GM23248 (cell line): ENCODE measurements at regions not wholly inside any gene's neighbourhood (a gene's known extent, or its start where the extent isn't known, plus 50 kb on each side); places are given as distances from the start of the nearest gene placed in this dataset.
A peak's percentile ranks its signal among the peaks of the same experiment; 100 is the strongest.

Experiments used
- DNase-seq: peaks from one replicate; pipeline ENCODE4 v3.0.0-alpha.2; 2015
- H2AFZ ChIP-seq: fragments of 200-600 bp; sonication (generic); 2 replicates; pipeline ENCODE4 v1.6.1; 2016; ENCODE audit warnings: antibody characterized with exemption
- H3F3A ChIP-seq: fragments of 200-600 bp; sonication (generic); 2 replicates; pipeline ENCODE4 v1.6.1; 2016; ENCODE audit warnings: mild to moderate bottlenecking, antibody characterized with exemption, mixed run types; ENCODE audit not compliant: insufficient read depth
- H3K27ac ChIP-seq: fragments of 200-600 bp; sonication (generic); 2 replicates; pipeline ENCODE4 v1.5.1; 2016; ENCODE audit warnings: mild to moderate bottlenecking
- H3K27me3 ChIP-seq: fragments of 200-600 bp; sonication (generic); replicated peaks from 2 replicates; pipeline ENCODE4 v1.6.1; 2016; ENCODE audit warnings: mild to moderate bottlenecking; ENCODE audit not compliant: insufficient read depth
- H3K36me3 ChIP-seq: fragments of 200-600 bp; sonication (generic); 2 replicates; pipeline ENCODE4 v1.6.1; 2016; ENCODE audit warnings: low read depth, mild to moderate bottlenecking
- H3K4me1 ChIP-seq: fragments of 200-600 bp; sonication (generic); 2 replicates; pipeline ENCODE4 v1.6.1; 2016; ENCODE audit warnings: mild to moderate bottlenecking; ENCODE audit not compliant: insufficient read depth
- H3K4me2 ChIP-seq: fragments of 200-600 bp; sonication (generic); one replicate; pipeline ENCODE4 v1.6.1; 2016; ENCODE audit warnings: mild to moderate bottlenecking; ENCODE audit not compliant: unreplicated experiment
- H3K4me3 ChIP-seq: fragments of 200-600 bp; sonication (generic); 2 replicates; pipeline ENCODE4 v1.5.1; 2016; ENCODE audit warnings: mild to moderate bottlenecking
- H3K79me2 ChIP-seq: fragments of 200-600 bp; sonication (generic); 2 replicates; pipeline ENCODE4 v1.6.1; 2016; ENCODE audit warnings: mild to moderate bottlenecking; ENCODE audit not compliant: insufficient read depth
- H3K9ac ChIP-seq: fragments of 200-600 bp; sonication (generic); 2 replicates; pipeline ENCODE4 v1.6.1; 2016; ENCODE audit warnings: mild to moderate bottlenecking
- H3K9me2 ChIP-seq: fragments of 200-600 bp; sonication (generic); 2 replicates; pipeline ENCODE4 v1.6.1; 2016; ENCODE audit warnings: mixed run types, mild to moderate bottlenecking, moderate library complexity; ENCODE audit not compliant: insufficient read depth
- H3K9me3 ChIP-seq: fragments of 200-600 bp; sonication (generic); one replicate; pipeline ENCODE4 v1.6.1; 2017; ENCODE audit warnings: low read depth
- H4K20me1 ChIP-seq: fragments of 200-600 bp; sonication (generic); 2 replicates; pipeline ENCODE4 v1.6.0; 2016; ENCODE audit not compliant: insufficient read depth
- EZH2 ChIP-seq: fragments of 200-600 bp; sonication (generic); IDR thresholded peaks from 2 replicates; pipeline ENCODE4 v1.6.1; 2018; ENCODE audit warnings: antibody characterized with exemption, mild to moderate bottlenecking; ENCODE audit not compliant: insufficient read depth, poor library complexity, severe bottlenecking
- EZH2phosphoT487 ChIP-seq: fragments of 200-600 bp; sonication (generic); IDR thresholded peaks from 2 replicates; pipeline ENCODE4 v1.6.1; 2018; ENCODE audit warnings: antibody characterized with exemption, moderate library complexity, mild to moderate bottlenecking, low read depth; ENCODE audit not compliant: insufficient read depth
- WGBS, 2 experiments: methylation state at CpG; one replicate each; pipeline ENCODE4 v1.1.6; 2015 to 2017; ENCODE audit warnings: low lambda C conversion rate in 2 of 2, low coverage in 1 of 2; ENCODE audit errors: missing lambda C conversion rate in 2 of 2; 5-methylcytosine and 5-hydroxymethylcytosine counted together
- in situ Hi-C: fragments of 300-500 bp; cut with MboI; formaldehyde crosslinking; loops from 2 replicates; pipeline ENCODE4 v1.15.0; 2020

DNA sequence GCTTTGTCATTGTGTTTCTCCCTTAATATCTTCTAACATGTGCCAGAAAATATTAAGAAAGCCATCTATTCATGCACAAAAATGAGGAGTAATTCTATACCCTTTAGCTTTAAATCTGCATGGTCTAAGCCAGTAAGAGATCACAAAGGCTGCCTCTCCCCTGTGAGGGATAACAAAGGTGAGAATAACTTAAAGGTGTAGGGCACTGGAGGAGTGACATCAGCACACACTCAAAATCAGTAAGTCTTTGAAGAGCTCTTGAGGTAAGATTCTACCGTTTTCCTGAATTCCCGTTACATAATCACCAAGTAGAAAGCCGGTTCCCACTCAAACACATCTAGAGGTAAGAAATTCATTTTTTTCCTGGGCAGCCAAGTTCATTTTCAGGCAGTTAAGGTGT, 123.9 kb upstream of the SULT1C3 start:
- no peak overlapping the region for H3K9ac ChIP-seq
- no peak for DNase-seq
- no peak overlapping the region for H3K4me2 ChIP-seq
- no peaks in the 10 kb centered on the region for H4K20me1 ChIP-seq
- in situ Hi-C loops, result no loop called here
- WGBS, 2 experiments, result 53 to 59% methylated on average over 3 of the region's 3 CpGs
- H3K4me3 ChIP-seq, result no peak overlapping the region
- H3K27ac ChIP-seq, result no peak overlapping the region
- no peaks in the 10 kb centered on the region for H3K4me1 ChIP-seq
- no peaks in the 10 kb centered on the region for H3K9me3 ChIP-seq
- H3F3A ChIP-seq, result no peaks in the 10 kb centered on the region
- no peaks in the 10 kb centered on the region for H3K27me3 ChIP-seq
- no peaks in the 10 kb centered on the region for H3K79me2 ChIP-seq
- H2AFZ ChIP-seq, result no peak overlapping the region
- H3K9me2 ChIP-seq, result no peaks in the 10 kb centered on the region
- TF ChIP-seq EZH2 (no peak), EZH2phosphoT487 (no peak)
- H3K36me3 ChIP-seq, result no peaks in the 10 kb centered on the region

DNA sequence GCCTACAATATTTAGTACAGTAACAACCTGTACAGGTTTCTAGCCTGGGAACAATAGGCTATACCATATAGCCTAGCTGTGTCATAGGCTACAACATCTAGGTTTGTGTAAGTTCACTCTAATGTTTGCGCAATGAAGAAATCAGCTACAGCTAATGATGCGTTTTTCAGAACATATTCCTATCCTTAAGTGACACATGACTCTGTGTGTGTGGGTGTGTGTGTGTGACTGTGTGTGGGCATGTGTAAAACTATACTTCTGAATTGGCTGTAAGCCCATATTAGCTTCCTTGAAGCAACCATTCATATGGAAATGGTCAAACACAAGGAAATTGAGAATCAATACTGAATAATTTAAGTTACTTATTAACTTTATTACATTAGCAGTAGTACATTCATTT, 120.8 kb upstream of the SULT1C3 start:
- in situ Hi-C loops, result no loop called here
- no peak for DNase-seq
- WGBS, 2 experiments, result 48 to 55% methylated on average over 2 of the region's 2 CpGs
- H4K20me1 ChIP-seq, result no peaks in the 10 kb centered on the region
- no peak overlapping the region for H3K4me2 ChIP-seq
- H3K9me3 ChIP-seq, result no peaks in the 10 kb centered on the region
- no peak overlapping the region for H3K4me3 ChIP-seq
- no peaks in the 10 kb centered on the region for H3K9me2 ChIP-seq
- no peaks in the 10 kb centered on the region for H3K79me2 ChIP-seq
- TF ChIP-seq EZH2 (no peak), EZH2phosphoT487 (no peak)
- H3K9ac ChIP-seq, result no peak overlapping the region
- no peak overlapping the region for H2AFZ ChIP-seq
- H3K36me3 ChIP-seq, result no peaks in the 10 kb centered on the region
- H3K4me1 ChIP-seq, result no peaks in the 10 kb centered on the region
- H3K27me3 ChIP-seq, result 0 out of 2 replicates have a peak, but pooled peaks cover 3% of the 10 kb centered on the region
- H3K27ac ChIP-seq, result no peak overlapping the region
- no peaks in the 10 kb centered on the region for H3F3A ChIP-seq

DNA sequence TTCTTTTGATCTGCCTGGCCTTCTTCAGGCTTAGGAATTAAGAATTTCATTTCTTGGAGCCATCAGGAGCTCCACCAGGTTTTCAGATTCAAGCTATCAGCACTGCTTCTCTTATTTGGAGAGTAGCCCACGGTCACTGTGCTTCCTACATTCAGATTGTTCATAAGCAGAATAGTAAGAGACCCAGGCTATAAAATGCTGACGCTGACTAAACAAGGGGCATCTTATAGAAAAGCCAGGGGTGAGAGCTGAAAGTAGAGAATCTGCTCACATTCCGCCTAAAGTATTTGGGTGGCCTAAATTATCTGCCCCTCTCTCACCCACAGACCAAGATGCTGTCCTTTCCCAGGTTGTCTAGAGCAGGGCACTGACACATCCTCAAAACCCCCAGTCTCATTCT, 120.3 kb upstream of the SULT1C3 start:
- Histone ChIP-seq H3K4me2 (no peak overlapping the region), H3K9me3 (no peaks in the 10 kb centered on the region), H2AFZ (no peak overlapping the region), H3K79me2 (no peaks in the 10 kb centered on the region), H3K36me3 (no peaks in the 10 kb centered on the region), H3K9me2 (no peaks in the 10 kb centered on the region), H3K9ac (no peak overlapping the region), H4K20me1 (no peaks in the 10 kb centered on the region), H3F3A (no peaks in the 10 kb centered on the region), H3K27me3 (0 out of 2 replicates have a peak, but pooled peaks cover 3% of the 10 kb centered on the region), H3K4me3 (no peak overlapping the region), H3K4me1 (no peaks in the 10 kb centered on the region), H3K27ac (no peak overlapping the region)
- no peak for DNase-seq
- in situ Hi-C loops, result no loop called here
- TF ChIP-seq EZH2, result no peak
- TF ChIP-seq EZH2phosphoT487, result no peak
- WGBS, 2 experiments, result 9 to 23% methylated on average over 3 of the region's 3 CpGs

DNA sequence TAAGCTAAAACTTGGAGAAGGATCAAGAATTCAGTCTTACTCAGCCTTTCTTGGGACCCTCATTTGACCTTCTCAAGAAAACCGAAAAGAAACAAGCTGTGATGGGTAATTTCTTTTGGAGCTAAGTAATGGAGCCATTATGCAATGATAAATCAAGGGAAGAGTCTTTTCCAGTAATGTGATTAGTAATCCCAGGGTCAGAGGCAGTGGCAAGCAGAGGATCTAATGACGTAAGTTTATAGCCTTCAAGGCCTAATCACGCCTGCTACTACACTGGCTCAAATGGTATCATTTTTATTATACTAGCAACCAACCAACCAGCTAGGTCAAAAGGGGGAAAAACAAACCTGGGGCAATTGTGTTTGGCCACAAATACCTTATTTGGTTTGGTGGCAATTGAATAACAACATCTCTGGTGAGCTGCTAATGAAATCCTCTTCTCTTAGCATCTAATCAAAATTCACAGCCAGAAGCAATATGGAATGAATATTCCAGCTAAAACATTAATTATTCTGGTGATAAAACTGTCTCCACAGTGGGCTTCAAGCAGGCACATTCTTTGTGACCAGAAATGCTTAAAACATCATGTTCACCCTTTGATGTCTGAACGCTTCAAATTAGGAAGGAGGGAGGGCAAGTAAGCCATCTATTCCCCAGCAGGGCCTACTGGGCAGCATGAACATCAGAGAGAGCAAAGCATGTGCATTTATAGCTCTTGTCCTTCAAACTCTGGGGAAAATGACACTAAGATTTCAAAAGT, 114.9 kb upstream of the SULT1C3 start:
- Histone ChIP-seq H3K27ac (no peak overlapping the region), H3K27me3 (0 out of 2 replicates have a peak, but pooled peaks cover 3% of the 10 kb centered on the region), H2AFZ (no peak overlapping the region), H3K9me2 (no peaks in the 10 kb centered on the region), H3K9me3 (no peaks in the 10 kb centered on the region), H3F3A (no peaks in the 10 kb centered on the region), H3K36me3 (no peaks in the 10 kb centered on the region), H3K4me1 (no peaks in the 10 kb centered on the region), H3K79me2 (no peaks in the 10 kb centered on the region), H4K20me1 (no peaks in the 10 kb centered on the region), H3K4me2 (no peak overlapping the region), H3K9ac (no peak overlapping the region), H3K4me3 (no peak overlapping the region)
- in situ Hi-C loops, result no loop called here
- DNase-seq, result peak; percentile 9
- TF ChIP-seq EZH2, result no peak
- TF ChIP-seq EZH2phosphoT487, result no peak
- 8% methylated on average over 4 of the region's 4 CpGs for WGBS, 2 experiments
